GM19372 (cell line): ENCODE measurements at regions not wholly inside any gene's neighbourhood (a gene's known extent, or its start where the extent isn't known, plus 50 kb on each side); places are given as distances from the start of the nearest gene placed in this dataset.
"Not testable (repeated sequence)": the region's sequence is repeated elsewhere in the genome, so short reads cannot be mapped to it uniquely, and the experiment has no call there.

ENCODE experiments used
- ATAC-seq: cut with Tn5 transposase; IDR thresholded peaks from one replicate; pipeline ENCODE4 v1.9.1; 2021; ENCODE audit warnings: mild to moderate bottlenecking, low read depth, moderate library complexity; ENCODE audit not compliant: unreplicated experiment

GRCh38 chr2:194896871-194897270 is 760.2 kb upstream of the SLC39A10 start:
- ATAC-seq: no peak

- no peak for ATAC-seq
These were observed 773.3 kb upstream of the SLC39A10 start for GRCh38 chr2:194883711-194884110.

DNA sequence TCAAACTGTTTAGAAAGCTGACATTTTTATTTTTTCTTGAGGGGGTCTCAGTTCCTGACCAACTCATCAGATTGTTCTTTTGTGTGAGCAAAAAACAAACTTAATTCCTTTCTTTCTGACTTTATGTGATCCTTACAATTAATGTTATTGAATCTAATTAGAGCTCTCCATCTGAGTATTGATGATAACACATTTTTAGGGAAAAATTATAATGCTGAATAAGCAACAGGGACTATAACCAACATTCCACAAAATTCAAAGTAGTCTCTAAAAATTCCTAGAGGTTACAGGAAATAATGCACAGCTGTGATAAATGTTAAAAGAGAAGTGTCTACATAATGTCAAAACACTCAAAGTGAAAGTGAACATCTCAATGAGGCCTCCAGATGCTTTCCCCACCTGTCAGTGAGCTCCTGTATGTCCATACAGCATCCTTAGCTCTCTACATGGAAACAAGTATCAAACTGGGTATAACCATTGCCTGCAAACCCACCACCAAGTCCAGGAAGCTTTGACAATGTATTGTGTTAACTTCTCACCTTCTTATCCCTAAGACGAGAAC is 786.0 kb upstream of the SLC39A10 start:
- ATAC-seq: no peak

DNA sequence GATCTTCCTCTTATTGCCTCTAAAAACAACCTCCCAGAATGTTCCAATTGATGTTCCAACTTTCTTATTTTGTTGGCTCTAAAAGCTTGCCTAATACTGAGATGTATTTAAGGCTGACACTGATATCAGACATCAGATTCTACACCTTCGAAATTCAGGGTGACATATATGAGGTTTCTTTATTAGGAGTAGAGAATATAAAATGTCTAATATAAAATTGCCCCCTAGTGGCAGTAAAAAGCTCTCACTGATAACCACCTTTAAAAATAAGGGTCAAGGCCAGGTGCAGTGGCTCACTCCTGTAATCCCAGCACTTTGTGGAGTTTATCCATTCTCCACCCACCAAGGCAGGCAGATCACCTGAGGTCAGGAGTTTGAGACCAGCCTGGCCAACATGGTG is 789.7 kb upstream of the SLC39A10 start:
- ATAC-seq: peak; percentile 66

- ATAC-seq: no peak
These were observed 802.1 kb upstream of the SLC39A10 start for GRCh38 chr2:194854941-194855340.

DNA sequence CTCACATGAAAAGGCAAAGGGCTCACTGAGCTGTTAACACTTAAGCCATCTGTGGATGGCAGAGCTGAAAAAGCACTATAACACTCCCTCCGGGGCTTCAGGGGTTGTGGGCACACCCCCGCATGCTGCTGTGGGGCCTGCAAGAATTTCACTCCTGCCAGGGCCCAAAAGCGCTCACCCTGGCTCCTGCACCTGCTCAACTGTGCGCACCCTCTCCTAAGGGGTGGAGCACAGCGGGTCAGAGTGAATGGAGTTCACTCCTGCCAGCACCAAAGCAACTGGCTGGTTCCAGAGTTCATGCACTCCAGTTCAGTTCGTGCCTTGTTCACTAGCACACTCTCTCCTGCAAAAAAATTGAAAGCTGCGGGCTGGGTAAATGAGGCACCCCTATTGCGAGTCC is 814.2 kb upstream of the SLC39A10 start:
- no peak for ATAC-seq

DNA sequence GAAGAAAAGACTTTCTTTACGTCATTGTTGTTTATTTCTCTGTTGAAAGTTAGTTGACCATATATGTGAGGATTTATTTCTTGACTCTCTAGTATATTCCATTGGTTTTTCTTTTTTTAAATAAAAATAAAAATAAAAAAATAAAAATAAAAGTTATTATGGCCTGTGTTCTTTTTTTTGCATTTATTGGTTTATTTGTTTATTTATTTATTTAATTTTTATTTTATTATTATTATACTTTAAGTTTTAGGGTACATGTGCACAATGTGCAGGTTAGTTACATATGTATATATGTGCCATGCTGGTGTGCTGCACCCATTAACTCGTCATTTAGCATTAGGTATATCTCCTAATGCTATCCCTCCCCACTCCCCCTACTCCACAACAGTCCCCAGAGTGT is 822.7 kb upstream of the SLC39A10 start:
- ATAC-seq: not testable (repeated sequence)

- ATAC-seq: no peak
These were observed 830.8 kb upstream of the SLC39A10 start for GRCh38 chr2:194826241-194826640.

GRCh38 chr2:194824450-194824849 is 832.6 kb upstream of the SLC39A10 start:
- no peak for ATAC-seq

DNA sequence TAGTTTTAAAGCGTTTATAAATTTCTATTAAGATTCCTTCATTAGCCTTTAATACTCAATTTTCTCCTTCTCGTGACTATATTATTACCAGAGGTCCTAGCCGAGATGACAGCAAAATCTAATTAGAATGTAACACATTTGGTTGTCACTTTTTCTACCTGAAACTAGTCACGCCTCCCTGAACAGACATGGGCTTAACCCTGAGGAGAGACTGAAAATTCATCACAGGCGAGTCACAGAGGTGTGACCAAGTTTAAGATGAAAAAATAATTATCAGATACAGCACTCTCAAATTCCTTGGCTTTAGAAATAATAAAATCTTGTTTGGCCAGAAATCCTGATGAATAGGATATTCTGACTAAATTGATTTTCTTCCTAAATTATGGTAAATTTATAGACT is 834.4 kb upstream of the SLC39A10 start:
- ATAC-seq: no peak

GRCh38 chr2:194822097-194822496 is 834.9 kb upstream of the SLC39A10 start:
- ATAC-seq: no peak

DNA sequence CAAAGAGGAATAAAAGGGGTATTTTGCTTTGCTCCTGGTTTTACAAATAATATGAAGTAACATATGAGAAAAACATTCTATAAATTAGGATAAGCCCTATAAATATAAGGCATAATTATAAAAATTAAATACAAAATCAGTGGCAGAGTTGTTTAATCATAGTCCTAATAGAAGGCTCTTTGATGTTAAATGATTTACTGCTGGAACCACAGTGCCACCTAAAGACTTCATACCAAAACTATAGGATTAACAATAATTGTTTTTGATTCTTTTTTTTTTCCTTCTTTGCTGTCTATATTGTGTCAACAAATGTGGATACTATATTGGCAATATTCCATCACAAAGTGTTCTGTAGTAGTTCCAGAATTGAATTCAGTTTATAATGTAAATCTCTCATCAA is 837.7 kb upstream of the SLC39A10 start:
- ATAC-seq: no peak

DNA sequence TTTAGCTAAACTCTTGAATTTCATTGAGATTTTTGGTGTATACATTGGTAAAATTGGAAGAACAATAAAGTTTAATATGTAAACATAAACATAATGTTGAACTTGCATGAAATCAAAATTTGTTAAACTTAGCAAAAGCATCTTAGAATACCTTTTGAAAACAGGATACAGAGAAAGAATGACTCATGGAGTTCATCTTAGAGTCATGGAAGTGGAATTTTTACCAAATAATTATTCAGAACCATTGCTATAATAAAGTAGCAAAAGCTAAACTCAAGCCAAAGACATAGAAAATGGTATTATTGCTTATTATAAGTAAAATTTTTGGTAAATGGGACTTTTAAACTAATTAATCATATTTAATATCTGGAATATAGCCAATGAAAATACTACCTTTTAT is 841.6 kb upstream of the SLC39A10 start:
- ATAC-seq: no peak

- ATAC-seq: no peak
These were observed 854.4 kb upstream of the SLC39A10 start for GRCh38 chr2:194802589-194802988.

DNA sequence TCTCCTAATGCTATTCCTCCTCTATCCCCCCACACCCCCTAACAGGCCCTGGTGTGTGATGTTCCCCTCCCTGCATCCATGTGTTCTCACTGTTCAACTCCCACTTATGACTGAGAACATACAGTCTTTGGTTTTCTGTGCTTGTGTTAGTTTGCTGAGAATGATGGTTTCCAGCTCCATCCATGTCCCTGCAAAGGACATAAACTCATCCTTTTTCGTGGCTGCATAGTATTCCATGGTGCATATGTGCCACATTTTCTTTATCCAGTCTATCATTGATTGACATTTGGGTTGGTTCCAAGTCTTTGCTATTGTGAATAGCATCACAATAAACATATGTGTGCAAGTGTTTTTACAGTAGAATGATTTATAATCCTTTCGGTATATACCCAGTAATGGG is 870.0 kb upstream of the SLC39A10 start:
- ATAC-seq: not testable (repeated sequence)

DNA sequence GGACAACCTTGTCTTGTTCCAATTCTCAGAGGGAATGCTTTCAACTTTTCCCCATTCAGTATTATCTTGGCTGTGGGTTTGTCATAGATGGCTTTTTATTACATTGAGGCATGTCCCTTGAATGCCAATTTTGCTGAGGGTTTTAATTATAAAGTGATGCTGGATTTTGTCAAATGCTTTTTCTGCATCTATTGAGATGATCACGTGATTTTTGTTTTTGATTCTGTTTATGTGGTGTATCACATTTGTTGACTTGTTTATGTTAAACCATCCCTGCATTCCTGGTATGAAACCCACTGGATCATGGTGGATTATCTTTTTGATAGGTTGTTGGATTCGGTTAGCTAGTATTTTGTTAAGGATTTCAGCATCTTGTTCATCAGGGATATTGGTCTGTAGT is 885.6 kb upstream of the SLC39A10 start:
- not testable (repeated sequence) for ATAC-seq

DNA sequence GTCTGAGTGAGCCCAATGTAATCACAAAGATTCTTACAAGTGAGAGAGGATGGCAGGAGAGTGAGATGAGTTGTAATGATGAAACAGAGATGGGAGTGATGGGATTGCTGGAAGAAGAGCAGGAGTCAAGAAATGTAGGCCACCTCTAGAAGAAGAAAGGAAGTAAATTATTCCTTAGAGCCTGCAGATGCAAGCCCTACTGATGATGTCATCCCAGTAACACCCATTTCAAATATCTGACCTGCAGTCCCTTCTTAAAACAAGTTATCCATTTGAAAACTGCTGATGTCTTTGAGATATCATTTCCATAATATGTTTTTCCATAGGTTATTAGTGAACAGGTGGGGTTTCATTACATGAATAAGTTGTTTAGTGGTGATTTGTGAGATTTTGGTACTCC is 888.0 kb upstream of the SLC39A10 start:
- ATAC-seq: no peak

GRCh38 chr2:194765723-194766122 is 891.3 kb upstream of the SLC39A10 start:
- ATAC-seq: no peak

- ATAC-seq: no peak
These were observed 906.1 kb upstream of the SLC39A10 start for GRCh38 chr2:194750926-194751325.

- no peak for ATAC-seq
These were observed 911.4 kb upstream of the SLC39A10 start for GRCh38 chr2:194745557-194746146.

GRCh38 chr2:194742706-194743105 is 914.3 kb upstream of the SLC39A10 start:
- no peak for ATAC-seq

- ATAC-seq: no peak
These were observed 917.8 kb upstream of the SLC39A10 start for GRCh38 chr2:194739217-194739616.
